ENCODE measurements at regions not wholly inside any gene's neighbourhood (a gene's known extent, or its start where the extent isn't known, plus 50 kb on each side); places are given as distances from the start of the nearest gene placed in this dataset.

- H3K27ac Mint-ChIP-seq, result no peak overlapping the region
- no peak overlapping the region for H3K23ac ChIP-seq (ENCODE audit: insufficient read length, low read depth, low read length)
- H2AFZ ChIP-seq (ENCODE audit: low read length), result no peak overlapping the region
- H3K27me3 ChIP-seq (ENCODE audit: insufficient read depth, low read length), result no peaks in the 10 kb centered on the region
- no peak overlapping the region for H3T11ph ChIP-seq (ENCODE audit: low read length)
- H3K14ac ChIP-seq (ENCODE audit: insufficient read depth, low read length), result no peak overlapping the region
- H3K4ac ChIP-seq (ENCODE audit: low read depth, low read length), result no peak overlapping the region
- H3K4me2 ChIP-seq (ENCODE audit: insufficient read depth, insufficient read length, low read length), result no peak overlapping the region
- no CpG with 5 or more reads among the region's 3 CpGs for WGBS (ENCODE audit: extremely low coverage, insufficient read length, low lambda C conversion rate)
- H3K23me2 ChIP-seq (ENCODE audit: insufficient read length, low read depth, low read length, poor library complexity, severe bottlenecking), result no peaks in the 10 kb centered on the region
- no peaks in the 10 kb centered on the region for H3K4me1 ChIP-seq (ENCODE audit: insufficient read depth, low read length)
- H3K79me2 ChIP-seq (ENCODE audit: insufficient read depth, low read length), result no peaks in the 10 kb centered on the region
- H2BK12ac ChIP-seq (ENCODE audit: insufficient read length, low read depth, low read length), result no peak overlapping the region
- no peak overlapping the region for H2BK5ac ChIP-seq (ENCODE audit: insufficient read length, low read length)
- H3K9ac ChIP-seq (ENCODE audit: extremely low read depth, insufficient read length, low read length), result no peak overlapping the region
- H2BK20ac ChIP-seq (ENCODE audit: low read depth, low read length, poor library complexity, severe bottlenecking), result no peak overlapping the region
- no peak overlapping the region for H4K5ac ChIP-seq (ENCODE audit: insufficient read length, low read depth, low read length)
- H3K18ac ChIP-seq (ENCODE audit: insufficient read length, low read depth, low read length), result no peak overlapping the region
- H4K8ac ChIP-seq (replicated peaks; ENCODE audit: insufficient read length, low read depth, low read length), result no peak overlapping the region
- no peak overlapping the region for H3K4me3 Mint-ChIP-seq
- H3K79me1 ChIP-seq (ENCODE audit: insufficient read depth, low read depth, low read length, poor library complexity, severe bottlenecking), result no peaks in the 10 kb centered on the region
- H4K20me1 ChIP-seq (ENCODE audit: control insufficient read depth, insufficient read depth, insufficient read length), result no peaks in the 10 kb centered on the region
- no peaks in the 10 kb centered on the region; a peak in 1 of 7 replicates for H3K36me3 Mint-ChIP-seq (ENCODE audit: insufficient read depth in 1 of 3, low read depth in 3 of 3)
- H2BK15ac ChIP-seq (ENCODE audit: low read depth, low read length), result no peak overlapping the region
- no peak for TF ChIP-seq CTCF (conservative IDR thresholded peaks at IDR 0.05)
- H3K56ac ChIP-seq (ENCODE audit: insufficient read length, low read depth, low read length), result no peak overlapping the region
- no peaks in the 10 kb centered on the region for H3K9me3 ChIP-seq (ENCODE audit: control insufficient read depth, low read depth, low read length)
- no peak overlapping the region for H4K91ac ChIP-seq (ENCODE audit: insufficient read length, low read depth, low read length)
- H3K27me3 Mint-ChIP-seq (ENCODE audit: low read depth), result no peaks in the 10 kb centered on the region
- no peak for DNase-seq
- no peaks in the 10 kb centered on the region; a peak in 1 of 5 replicates for H3K9me3 Mint-ChIP-seq
- H2BK120ac ChIP-seq (ENCODE audit: low read depth, low read length, poor library complexity, severe bottlenecking), result no peak overlapping the region
- no peak overlapping the region for H3K27ac ChIP-seq (ENCODE audit: insufficient read length, low read depth, low read length)
- no peak overlapping the region for H2AK5ac ChIP-seq (ENCODE audit: insufficient read length, low read length)
- no peaks in the 10 kb centered on the region for H3K4me1 Mint-ChIP-seq
Observed at GRCh38 chr6:48597951-48598350, 487.0 kb upstream of the PTCHD4 start.

Data from H9 (cell line).